ENCODE measurements at regions not wholly inside any gene's neighbourhood (a gene's known extent, or its start where the extent isn't known, plus 50 kb on each side); places are given as distances from the start of the nearest gene placed in this dataset.

GRCh38 chr15:35616498-35617271 lies 70.7 kb upstream of the DPH6 start:
- TF ChIP-seq POLR2A (IDR thresholded peaks at IDR 0.05) = no peak
- TF ChIP-seq, protein P1, sequence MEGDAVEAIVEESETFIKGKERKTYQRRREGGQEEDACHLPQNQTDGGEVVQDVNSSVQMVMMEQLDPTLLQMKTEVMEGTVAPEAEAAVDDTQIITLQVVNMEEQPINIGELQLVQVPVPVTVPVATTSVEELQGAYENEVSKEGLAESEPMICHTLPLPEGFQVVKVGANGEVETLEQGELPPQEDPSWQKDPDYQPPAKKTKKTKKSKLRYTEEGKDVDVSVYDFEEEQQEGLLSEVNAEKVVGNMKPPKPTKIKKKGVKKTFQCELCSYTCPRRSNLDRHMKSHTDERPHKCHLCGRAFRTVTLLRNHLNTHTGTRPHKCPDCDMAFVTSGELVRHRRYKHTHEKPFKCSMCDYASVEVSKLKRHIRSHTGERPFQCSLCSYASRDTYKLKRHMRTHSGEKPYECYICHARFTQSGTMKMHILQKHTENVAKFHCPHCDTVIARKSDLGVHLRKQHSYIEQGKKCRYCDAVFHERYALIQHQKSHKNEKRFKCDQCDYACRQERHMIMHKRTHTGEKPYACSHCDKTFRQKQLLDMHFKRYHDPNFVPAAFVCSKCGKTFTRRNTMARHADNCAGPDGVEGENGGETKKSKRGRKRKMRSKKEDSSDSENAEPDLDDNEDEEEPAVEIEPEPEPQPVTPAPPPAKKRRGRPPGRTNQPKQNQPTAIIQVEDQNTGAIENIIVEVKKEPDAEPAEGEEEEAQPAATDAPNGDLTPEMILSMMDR (IDR thresholded peaks at IDR 0.05) = no peak

Measured in prostate gland (tissue), 2 donors.